WI38 (cell line): ENCODE measurements at regions not wholly inside any gene's neighbourhood (a gene's known extent, or its start where the extent isn't known, plus 50 kb on each side); places are given as distances from the start of the nearest gene placed in this dataset.
"Not testable (repeated sequence)": the region's sequence is repeated elsewhere in the genome, so short reads cannot be mapped to it uniquely, and the experiment has no call there.

Experiments used
- H3K4me3 ChIP-seq: 2 replicates; pipeline ENCODE4 v1.5.1; 2011; ENCODE audit warnings: low read depth, mild to moderate bottlenecking, control low read depth, low read length
- CTCF ChIP-seq: IDR thresholded peaks from 2 replicates; pipeline ENCODE4 v1.5.1; 2012; ENCODE audit warnings: low read depth, mild to moderate bottlenecking, control low read depth, low read length

- no peak overlapping the region for H3K4me3 ChIP-seq
- no peak for TF ChIP-seq CTCF
Measured at GRCh38 chr3:188019727-188020126, 134.2 kb upstream of the LPP start.

- TF ChIP-seq CTCF = no peak
- H3K4me3 ChIP-seq = no peak overlapping the region
Measured at GRCh38 chr3:188021041-188021440, 132.9 kb upstream of the LPP start.

- no peak for TF ChIP-seq CTCF
- no peak overlapping the region for H3K4me3 ChIP-seq
Measured at GRCh38 chr3:188021502-188022040, 132.4 kb upstream of the LPP start.

- H3K4me3 ChIP-seq = not testable (repeated sequence)
Measured at GRCh38 chr3:188022902-188023301, 131.1 kb upstream of the LPP start.

GRCh38 chr3:188025555-188025954 lies 128.4 kb upstream of the LPP start:
- TF ChIP-seq CTCF = no peak
- no peak overlapping the region for H3K4me3 ChIP-seq

- no peak for TF ChIP-seq CTCF
- no peak overlapping the region for H3K4me3 ChIP-seq
Measured at GRCh38 chr3:188026191-188026968, 127.6 kb upstream of the LPP start.

- no peak for TF ChIP-seq CTCF
- H3K4me3 ChIP-seq = no peak overlapping the region
Measured at GRCh38 chr3:188031121-188031520, 122.8 kb upstream of the LPP start.

GRCh38 chr3:188034989-188035388 lies 119.0 kb upstream of the LPP start:
- H3K4me3 ChIP-seq = no peak overlapping the region
- no peak for TF ChIP-seq CTCF
